ENCODE measurements at regions not wholly inside any gene's neighbourhood (a gene's known extent, or its start where the extent isn't known, plus 50 kb on each side); places are given as distances from the start of the nearest gene placed in this dataset.
A peak's percentile ranks its signal among the peaks of the same experiment; 100 is the strongest.
"Not testable (repeated sequence)": the region's sequence is repeated elsewhere in the genome, so short reads cannot be mapped to it uniquely, and the experiment has no call there.

DNA sequence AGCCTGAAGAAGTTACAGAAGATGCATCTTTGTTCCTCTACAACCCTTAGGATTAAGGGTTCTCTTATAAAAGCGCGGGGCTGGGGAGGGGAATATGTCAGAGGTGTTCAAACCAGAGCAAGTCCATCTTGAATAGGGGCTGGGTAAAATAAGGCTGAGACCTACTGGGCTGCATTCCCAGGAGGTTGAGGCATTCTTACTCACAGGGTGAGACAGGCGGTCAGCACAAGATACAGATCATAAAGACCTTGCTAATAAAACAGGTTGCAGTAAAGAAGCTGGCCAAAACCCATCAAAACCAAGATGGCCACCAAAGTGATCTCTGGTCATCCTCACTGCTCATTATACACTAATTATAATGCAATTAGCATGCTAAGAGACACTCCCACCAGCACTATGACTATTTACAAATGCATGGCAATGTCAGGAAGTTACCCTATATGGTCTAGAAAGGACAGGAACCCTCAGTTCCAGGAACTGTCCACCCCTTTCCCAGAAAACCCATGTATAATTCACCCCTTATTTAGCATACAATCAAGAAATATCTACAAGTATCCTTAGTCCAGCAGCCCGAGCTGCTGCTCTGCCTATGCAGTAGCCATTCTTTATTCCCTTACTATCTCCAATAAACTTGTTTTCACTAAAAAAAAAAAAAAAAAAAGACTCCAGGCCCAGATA lies 108.1 kb upstream of the FOXN3 start:
- Mint-ChIP-seq H3K9me3 (peaks cover 22% of the 10 kb centered on the region), H3K36me3 (ENCODE audit: low read depth) (peaks cover 46% of the 10 kb centered on the region), H3K27me3 (no peaks in the 10 kb centered on the region), H3K4me1 (ENCODE audit: low read depth) (peaks cover 29% of the 10 kb centered on the region), H3K4me3 (no peak overlapping the region), H3K27ac (no peak overlapping the region)
- no peak for DNase-seq

GRCh38 chr14:89524412-89524811 lies 107.4 kb upstream of the FOXN3 start:
- Mint-ChIP-seq H3K27ac (no peak overlapping the region), H3K4me3 (no peak overlapping the region), H3K27me3 (no peaks in the 10 kb centered on the region), H3K9me3 (peaks cover 21% of the 10 kb centered on the region), H3K4me1 (ENCODE audit: low read depth) (peaks cover 32% of the 10 kb centered on the region), H3K36me3 (ENCODE audit: low read depth) (peaks cover 47% of the 10 kb centered on the region)
- no peak for DNase-seq

DNA sequence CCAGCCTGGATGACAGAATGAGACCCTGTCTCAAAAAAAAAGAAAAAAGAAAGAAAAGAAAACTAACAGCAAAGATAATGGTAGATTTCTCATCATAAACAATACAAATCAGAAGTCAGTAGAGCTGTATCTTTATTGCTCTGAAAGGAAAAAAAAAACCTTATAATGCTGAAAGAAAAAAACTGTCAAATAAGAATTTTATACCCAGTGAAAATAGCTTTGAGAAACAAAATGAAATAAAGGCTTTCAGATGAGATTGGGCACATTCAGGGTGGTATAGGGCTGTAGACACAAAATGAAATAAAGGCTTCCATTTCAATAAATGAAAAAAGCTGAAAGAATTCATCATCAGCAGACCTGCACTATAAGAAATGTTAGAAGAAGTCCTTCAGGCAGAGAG lies 105.0 kb upstream of the FOXN3 start:
- no peak for DNase-seq
- Mint-ChIP-seq H3K4me3 (no peak overlapping the region), H3K9me3 (peaks cover 21% of the 10 kb centered on the region), H3K4me1 (ENCODE audit: low read depth) (peaks cover 49% of the 10 kb centered on the region), H3K36me3 (ENCODE audit: low read depth) (peaks cover 51% of the 10 kb centered on the region), H3K27me3 (no peaks in the 10 kb centered on the region), H3K27ac (no peak overlapping the region)

- no peak for DNase-seq
- Mint-ChIP-seq H3K4me3 (no peak overlapping the region), H3K36me3 (ENCODE audit: low read depth) (peaks cover 66% of the 10 kb centered on the region), H3K27me3 (no peaks in the 10 kb centered on the region), H3K9me3 (peaks cover 19% of the 10 kb centered on the region), H3K4me1 (ENCODE audit: low read depth) (peaks cover 51% of the 10 kb centered on the region), H3K27ac (no peak overlapping the region)
These were observed 102.0 kb upstream of the FOXN3 start for GRCh38 chr14:89519040-89519439.

DNA sequence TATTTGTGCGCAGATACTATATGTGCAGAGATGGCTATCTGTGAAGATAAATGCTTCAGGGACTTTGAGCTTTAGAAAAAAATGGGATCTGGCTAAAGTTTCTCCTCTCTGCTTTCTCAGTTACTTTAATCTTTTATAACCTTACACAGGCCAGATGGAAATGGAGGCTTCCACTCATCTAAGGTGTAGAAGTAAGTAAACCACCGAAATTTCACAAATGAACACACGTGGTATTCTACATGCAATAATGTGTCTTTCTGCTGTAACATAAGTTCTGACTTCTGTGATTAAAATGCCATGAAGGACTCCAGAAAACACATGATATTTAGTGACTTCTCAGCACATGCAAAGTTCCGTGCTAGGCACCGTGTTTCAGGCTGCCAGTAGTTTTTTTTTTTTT lies 99.1 kb upstream of the FOXN3 start:
- Mint-ChIP-seq H3K4me1 (ENCODE audit: low read depth) (peaks cover 67% of the 10 kb centered on the region), H3K27ac (no peak overlapping the region), H3K36me3 (ENCODE audit: low read depth) (peaks cover 59% of the 10 kb centered on the region), H3K4me3 (no peak overlapping the region), H3K9me3 (no peaks in the 10 kb centered on the region), H3K27me3 (no peaks in the 10 kb centered on the region)
- DNase-seq = no peak

GRCh38 chr14:89514601-89515000 lies 97.6 kb upstream of the FOXN3 start:
- Mint-ChIP-seq H3K4me1 (ENCODE audit: low read depth) (peaks cover 78% of the 10 kb centered on the region), H3K4me3 (no peak overlapping the region), H3K27me3 (no peaks in the 10 kb centered on the region), H3K27ac (no peak overlapping the region), H3K36me3 (ENCODE audit: low read depth) (peaks cover 57% of the 10 kb centered on the region), H3K9me3 (no peaks in the 10 kb centered on the region)
- DNase-seq = no peak

DNA sequence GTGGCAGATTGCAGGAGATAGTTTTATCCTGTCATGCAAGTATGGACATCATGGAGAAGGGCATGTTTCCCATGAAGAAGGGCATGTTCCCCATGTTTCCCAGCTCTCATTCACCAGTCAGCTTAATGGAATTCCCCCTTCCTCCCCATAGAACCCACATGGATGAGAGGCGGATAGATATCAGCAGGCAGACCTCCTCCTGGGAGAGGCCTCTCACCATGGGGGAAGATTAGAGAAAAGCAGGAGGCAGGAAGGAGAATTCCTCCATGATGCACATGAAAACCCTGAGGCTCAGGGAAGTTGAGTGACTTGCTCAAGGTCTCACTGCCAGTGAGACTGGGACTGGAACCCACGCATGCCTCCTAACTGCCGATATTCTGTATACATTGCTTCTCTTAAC lies 92.9 kb upstream of the FOXN3 start:
- H3K4me1 Mint-ChIP-seq (ENCODE audit: low read depth) = peaks cover 77% of the 10 kb centered on the region
- peaks cover 28% of the 10 kb centered on the region for H3K36me3 Mint-ChIP-seq (ENCODE audit: low read depth)
- no peak for DNase-seq
- H3K27ac Mint-ChIP-seq = peak overlapping the region; percentile 92
- peak overlapping the region; percentile 64 for H3K4me3 Mint-ChIP-seq
- H3K27me3 Mint-ChIP-seq = no peaks in the 10 kb centered on the region
- no peaks in the 10 kb centered on the region for H3K9me3 Mint-ChIP-seq

DNA sequence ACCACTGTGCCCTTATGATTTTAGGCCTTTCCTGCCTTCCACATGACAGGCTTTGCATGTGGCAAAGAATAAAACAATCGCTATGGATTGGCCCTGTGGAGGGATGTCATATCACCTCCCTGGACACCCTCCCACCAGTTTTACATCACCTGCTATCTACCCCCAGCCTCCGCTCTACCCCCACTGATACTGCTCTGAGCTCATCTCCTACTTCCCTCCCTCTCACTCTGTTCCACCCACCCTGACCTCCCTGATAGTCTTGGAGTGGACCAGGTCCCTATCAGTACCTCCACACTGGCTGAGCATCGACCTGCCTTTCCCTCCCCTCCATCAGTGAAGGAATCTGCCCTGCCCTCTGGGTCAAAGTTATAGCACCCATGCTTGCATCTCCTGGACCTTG lies 91.8 kb upstream of the FOXN3 start:
- peak overlapping the region; percentile 69 for H3K27ac Mint-ChIP-seq
- no peaks in the 10 kb centered on the region for H3K9me3 Mint-ChIP-seq
- peaks cover 79% of the 10 kb centered on the region for H3K4me1 Mint-ChIP-seq (ENCODE audit: low read depth)
- peaks cover 26% of the 10 kb centered on the region for H3K36me3 Mint-ChIP-seq (ENCODE audit: low read depth)
- H3K4me3 Mint-ChIP-seq = no peak overlapping the region
- no peak for DNase-seq
- no peaks in the 10 kb centered on the region for H3K27me3 Mint-ChIP-seq

DNA sequence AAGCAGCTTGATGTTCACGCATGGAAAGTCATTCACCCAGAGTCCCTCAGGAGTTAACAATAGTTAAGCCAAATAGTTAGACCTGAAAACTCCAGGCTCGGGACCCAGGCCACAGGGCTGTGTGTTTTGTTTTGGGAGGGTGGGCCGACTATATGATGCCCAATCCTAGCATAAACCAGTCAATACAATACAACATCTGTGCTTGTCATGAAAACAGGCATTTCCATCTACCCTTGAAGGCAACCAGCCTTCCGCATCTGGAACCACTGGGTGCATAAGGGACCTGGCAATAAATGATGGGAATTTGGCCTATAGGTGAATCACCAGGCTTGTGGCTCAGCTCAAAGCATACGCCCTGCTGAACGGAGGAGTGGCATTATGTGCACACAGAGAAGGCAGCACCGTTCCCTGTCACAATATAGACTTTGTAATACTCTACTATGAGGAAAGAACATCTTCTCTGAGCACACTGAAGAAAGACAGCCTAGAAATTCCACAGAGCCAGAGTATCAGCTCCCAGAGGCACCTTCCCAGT lies 91.0 kb upstream of the FOXN3 start:
- Mint-ChIP-seq H3K27me3 (no peaks in the 10 kb centered on the region), H3K27ac (peak overlapping the region; percentile 85), H3K9me3 (no peaks in the 10 kb centered on the region), H3K4me3 (no peak overlapping the region), H3K36me3 (ENCODE audit: low read depth) (peaks cover 28% of the 10 kb centered on the region), H3K4me1 (ENCODE audit: low read depth) (peaks cover 81% of the 10 kb centered on the region)
- DNase-seq = no peak

GRCh38 chr14:89507521-89507920 lies 90.5 kb upstream of the FOXN3 start:
- no peaks in the 10 kb centered on the region for H3K27me3 Mint-ChIP-seq
- peaks cover 80% of the 10 kb centered on the region for H3K4me1 Mint-ChIP-seq (ENCODE audit: low read depth)
- H3K27ac Mint-ChIP-seq = peak overlapping the region; percentile 85
- H3K36me3 Mint-ChIP-seq (ENCODE audit: low read depth) = peaks cover 31% of the 10 kb centered on the region
- no peaks in the 10 kb centered on the region for H3K9me3 Mint-ChIP-seq
- H3K4me3 Mint-ChIP-seq = no peak overlapping the region
- no peak for DNase-seq

GRCh38 chr14:89506891-89507452 lies 89.9 kb upstream of the FOXN3 start:
- Mint-ChIP-seq H3K36me3 (ENCODE audit: low read depth) (peaks cover 30% of the 10 kb centered on the region), H3K27ac (peak overlapping the region; percentile 85), H3K4me1 (ENCODE audit: low read depth) (peaks cover 74% of the 10 kb centered on the region)
- H3K4me3 Mint-ChIP-seq, DNase-seq, H3K9me3 Mint-ChIP-seq, H3K27me3 Mint-ChIP-seq: not testable (repeated sequence)

DNA sequence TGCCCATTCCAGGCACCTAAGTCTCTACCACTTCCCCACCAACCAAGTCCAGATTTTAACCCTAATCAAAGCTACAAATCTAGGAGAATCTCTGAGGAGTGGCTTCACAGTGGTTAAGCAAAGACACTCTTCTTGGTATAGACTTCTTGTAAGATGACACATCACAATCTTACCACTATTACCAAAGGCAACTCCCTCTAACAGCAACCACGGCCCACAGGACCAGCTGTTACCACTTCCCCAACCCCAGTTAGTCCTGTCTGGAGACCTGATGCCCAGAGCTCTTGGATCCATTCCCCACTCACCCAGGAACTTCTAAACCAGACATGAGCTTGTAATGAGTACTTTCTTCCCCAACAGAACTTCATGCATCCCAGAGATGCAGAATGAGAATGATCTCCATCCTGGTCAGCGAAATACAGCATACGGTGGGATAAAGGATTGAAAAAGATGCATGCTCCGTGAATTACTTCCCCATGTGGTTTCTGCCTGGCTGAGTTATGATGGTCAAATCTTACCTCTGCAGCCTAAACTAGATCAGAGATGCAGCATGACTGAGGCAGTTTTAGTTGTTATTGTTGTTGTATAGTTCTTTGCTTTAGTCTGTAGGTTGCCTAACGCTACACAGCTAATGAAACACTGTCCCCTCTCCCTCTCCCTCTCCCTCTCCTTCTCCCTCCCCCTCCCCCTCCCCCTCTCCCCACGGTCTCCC lies 87.7 kb upstream of the FOXN3 start:
- no peaks in the 10 kb centered on the region for H3K27me3 Mint-ChIP-seq
- H3K36me3 Mint-ChIP-seq (ENCODE audit: low read depth) = peaks cover 34% of the 10 kb centered on the region
- H3K4me3 Mint-ChIP-seq = no peak overlapping the region
- peak overlapping the region; percentile 68 for H3K27ac Mint-ChIP-seq
- H3K9me3 Mint-ChIP-seq = no peaks in the 10 kb centered on the region
- peaks cover 53% of the 10 kb centered on the region for H3K4me1 Mint-ChIP-seq (ENCODE audit: low read depth)
- DNase-seq = no peak

DNA sequence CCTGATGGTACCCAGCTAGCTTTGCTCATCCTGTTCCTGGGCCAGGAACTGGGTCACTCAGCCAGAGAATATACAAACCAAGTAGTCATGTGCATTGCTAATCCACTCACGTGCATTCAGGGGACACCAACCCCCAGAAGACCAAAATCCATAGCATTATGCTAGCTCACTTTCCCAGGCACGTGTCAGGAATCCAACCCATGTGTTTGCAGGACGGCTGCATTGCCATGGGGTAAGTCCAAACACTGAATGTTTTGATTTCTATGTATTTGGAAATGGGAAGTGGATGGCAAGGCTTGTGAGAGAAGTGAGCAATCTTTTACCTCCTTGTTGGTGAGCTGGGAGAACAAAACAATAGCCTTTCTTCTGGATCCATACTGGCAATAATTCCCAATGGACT lies 87.1 kb upstream of the FOXN3 start:
- Mint-ChIP-seq H3K27ac (no peak overlapping the region), H3K36me3 (ENCODE audit: low read depth) (peaks cover 32% of the 10 kb centered on the region), H3K4me1 (ENCODE audit: low read depth) (peaks cover 47% of the 10 kb centered on the region), H3K4me3 (no peak overlapping the region), H3K9me3 (no peaks in the 10 kb centered on the region), H3K27me3 (no peaks in the 10 kb centered on the region)
- DNase-seq = no peak

DNA sequence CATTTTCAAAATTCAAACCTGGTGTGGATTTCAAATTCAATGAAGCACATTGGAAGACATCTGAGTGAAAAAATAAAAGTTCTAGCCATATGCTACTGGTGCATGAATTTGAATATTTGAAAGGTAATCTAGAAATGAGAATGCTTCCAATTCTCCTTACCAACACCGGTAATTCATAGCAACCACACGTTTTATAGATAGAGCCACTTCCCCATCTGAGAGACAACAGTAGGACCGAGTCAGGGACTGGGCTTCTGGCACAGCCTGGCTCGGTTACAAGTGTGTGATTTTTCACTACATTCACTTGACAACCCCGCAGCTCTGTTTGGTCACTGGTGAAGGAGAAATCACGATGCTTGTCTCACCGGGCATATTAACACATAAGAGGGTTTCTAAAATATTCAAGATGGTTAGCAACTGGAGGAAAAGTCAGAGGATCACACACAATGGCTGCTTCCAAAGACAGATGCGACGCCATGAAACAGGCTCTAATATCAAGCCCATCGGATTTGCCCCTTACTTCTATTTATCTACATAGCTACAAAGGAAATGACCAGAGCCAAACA lies 86.5 kb upstream of the FOXN3 start:
- Mint-ChIP-seq H3K27ac (no peak overlapping the region), H3K4me3 (no peak overlapping the region), H3K9me3 (no peaks in the 10 kb centered on the region)

GRCh38 chr14:89502966-89503365 lies 85.9 kb upstream of the FOXN3 start:
- no peak overlapping the region for H3K4me3 Mint-ChIP-seq
- no peaks in the 10 kb centered on the region for H3K9me3 Mint-ChIP-seq
- no peaks in the 10 kb centered on the region for H3K27me3 Mint-ChIP-seq
- H3K36me3 Mint-ChIP-seq (ENCODE audit: low read depth) = peaks cover 30% of the 10 kb centered on the region
- H3K27ac Mint-ChIP-seq = no peak overlapping the region
- peaks cover 38% of the 10 kb centered on the region for H3K4me1 Mint-ChIP-seq (ENCODE audit: low read depth)
- DNase-seq = no peak

More for the DNA sequence above, 86.5 kb upstream of the FOXN3 start:
- no peak for DNase-seq
- H3K36me3 Mint-ChIP-seq (ENCODE audit: low read depth) = peaks cover 30% of the 10 kb centered on the region
- peaks cover 43% of the 10 kb centered on the region for H3K4me1 Mint-ChIP-seq (ENCODE audit: low read depth)
- no peaks in the 10 kb centered on the region for H3K27me3 Mint-ChIP-seq
